Transverse colon (tissue), 3 donors: ENCODE measurements at regions not wholly inside any gene's neighbourhood (a gene's known extent, or its start where the extent isn't known, plus 50 kb on each side); places are given as distances from the start of the nearest gene placed in this dataset.

ENCODE experiments used
- POLR2A ChIP-seq: fragments of 450-650 bp; IDR thresholded peaks from one replicate; pipeline ENCODE4 v1.6.1; 2016; ENCODE audit warnings: antibody characterized with exemption, mild to moderate bottlenecking, moderate library complexity
- POLR2AphosphoS5 ChIP-seq, 3 donors: sonication (generic); formaldehyde crosslinking; IDR thresholded peaks; one replicate each; pipeline ENCODE4 v1.6.1; 2016; ENCODE audit warnings: antibody characterized with exemption in 3 of 3

DNA sequence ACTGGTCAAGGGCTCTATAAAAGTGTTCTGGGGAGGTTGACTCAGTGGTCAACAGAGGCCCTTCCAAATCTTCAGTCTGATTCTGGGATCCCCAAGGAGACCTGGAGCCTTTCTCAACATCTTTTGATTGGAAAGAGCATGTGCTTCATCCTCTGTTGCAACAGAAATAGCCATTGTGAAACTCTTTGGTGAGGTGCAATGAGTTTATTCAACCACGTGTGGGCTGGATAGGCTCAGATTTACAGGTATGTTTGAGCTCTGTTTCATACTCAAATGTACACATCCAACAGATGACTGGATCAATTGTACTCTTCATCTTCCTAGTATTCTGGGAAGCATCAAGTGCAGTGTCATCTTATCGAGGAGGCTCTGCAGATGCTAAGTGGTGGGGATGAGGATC is 60.5 kb downstream of the CTSL start:
- TF ChIP-seq POLR2A (no peak), POLR2AphosphoS5 (IDR thresholded peaks at IDR 0.05) (no peak)
